GM23338 (cell line): ENCODE measurements at regions not wholly inside any gene's neighbourhood (a gene's known extent, or its start where the extent isn't known, plus 50 kb on each side); places are given as distances from the start of the nearest gene placed in this dataset.

Experiments used
- EZH2 ChIP-seq: fragments of 200-600 bp; sonication (generic); IDR thresholded peaks from one replicate; pipeline ENCODE4 v1.8.0; 2017; ENCODE audit warnings: antibody characterized with exemption, mild to moderate bottlenecking, low read depth; ENCODE audit not compliant: unreplicated experiment
- EZH2phosphoT487 ChIP-seq: fragments of 200-600 bp; sonication (generic); IDR thresholded peaks from one replicate; pipeline ENCODE4 v1.8.1; 2018; ENCODE audit warnings: antibody characterized with exemption; ENCODE audit not compliant: unreplicated experiment
- JUNB ChIP-seq: IDR thresholded peaks from one replicate; pipeline ENCODE4 v1.6.1; 2016; ENCODE audit warnings: antibody characterized with exemption; ENCODE audit not compliant: unreplicated experiment
- TF ChIP-seq, protein P1 (sequence below), 2 experiments: fragments of 200-600 bp in 1 of 2; sonication (generic) in 1 of 2; conservative IDR thresholded peaks; 2 replicates each; pipeline versions ENCODE4 v1.5.1 to v1.6.1; 2016 to 2017; ENCODE audit warnings: antibody characterized with exemption in 2 of 2, low read depth in 2 of 2, mild to moderate bottlenecking in 2 of 2, moderate library complexity in 1 of 2

DNA sequence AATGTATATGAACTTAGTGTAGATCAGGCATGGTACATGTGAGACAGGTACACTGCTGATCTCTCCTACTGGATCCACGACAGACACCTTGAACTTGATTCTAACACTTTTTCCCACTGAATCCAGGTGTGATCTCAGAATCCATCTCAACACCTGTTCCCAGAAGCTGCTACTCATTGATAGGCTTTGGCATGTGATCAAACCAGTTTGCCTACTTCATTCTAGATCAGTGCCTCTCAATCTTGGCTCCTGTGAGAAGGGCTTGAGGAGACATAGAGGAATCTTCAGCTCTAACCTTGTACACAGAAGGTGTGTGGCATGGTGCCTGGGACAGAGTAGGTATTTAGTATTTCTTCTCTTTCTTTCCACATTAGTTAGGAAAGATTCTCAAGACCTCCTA, 212.3 kb upstream of the ATP5MC3 start:
- TF ChIP-seq, protein P1, sequence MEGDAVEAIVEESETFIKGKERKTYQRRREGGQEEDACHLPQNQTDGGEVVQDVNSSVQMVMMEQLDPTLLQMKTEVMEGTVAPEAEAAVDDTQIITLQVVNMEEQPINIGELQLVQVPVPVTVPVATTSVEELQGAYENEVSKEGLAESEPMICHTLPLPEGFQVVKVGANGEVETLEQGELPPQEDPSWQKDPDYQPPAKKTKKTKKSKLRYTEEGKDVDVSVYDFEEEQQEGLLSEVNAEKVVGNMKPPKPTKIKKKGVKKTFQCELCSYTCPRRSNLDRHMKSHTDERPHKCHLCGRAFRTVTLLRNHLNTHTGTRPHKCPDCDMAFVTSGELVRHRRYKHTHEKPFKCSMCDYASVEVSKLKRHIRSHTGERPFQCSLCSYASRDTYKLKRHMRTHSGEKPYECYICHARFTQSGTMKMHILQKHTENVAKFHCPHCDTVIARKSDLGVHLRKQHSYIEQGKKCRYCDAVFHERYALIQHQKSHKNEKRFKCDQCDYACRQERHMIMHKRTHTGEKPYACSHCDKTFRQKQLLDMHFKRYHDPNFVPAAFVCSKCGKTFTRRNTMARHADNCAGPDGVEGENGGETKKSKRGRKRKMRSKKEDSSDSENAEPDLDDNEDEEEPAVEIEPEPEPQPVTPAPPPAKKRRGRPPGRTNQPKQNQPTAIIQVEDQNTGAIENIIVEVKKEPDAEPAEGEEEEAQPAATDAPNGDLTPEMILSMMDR (conservative IDR thresholded peaks at IDR 0.05; ENCODE audit: low read depth in 2 of 2), result no peak
- TF ChIP-seq JUNB, result no peak
- TF ChIP-seq EZH2phosphoT487, result no peak
- TF ChIP-seq EZH2, result no peak
